A549 (cell line): ENCODE measurements at regions not wholly inside any gene's neighbourhood (a gene's known extent, or its start where the extent isn't known, plus 50 kb on each side); places are given as distances from the start of the nearest gene placed in this dataset.

Experiments
- CEBPB ChIP-seq, 2 experiments: fragments of >200 bp in 1 of 2; sonication (Bioruptor Twin) in 1 of 2; formaldehyde crosslinking in 1 of 2; IDR thresholded peaks; 2 replicates each; pipeline ENCODE4 v1.6.1; 2012 to 2016
- POLR2A ChIP-seq: IDR thresholded peaks from 2 replicates; pipeline ENCODE4 v1.6.1; 2012; ENCODE audit warnings: mild to moderate bottlenecking, low read length
- TF ChIP-seq, protein P1 (sequence below): fragments of >200 bp; sonication (Bioruptor Twin); formaldehyde crosslinking; IDR thresholded peaks from 3 replicates; pipeline ENCODE4 v1.5.1; 2016

DNA sequence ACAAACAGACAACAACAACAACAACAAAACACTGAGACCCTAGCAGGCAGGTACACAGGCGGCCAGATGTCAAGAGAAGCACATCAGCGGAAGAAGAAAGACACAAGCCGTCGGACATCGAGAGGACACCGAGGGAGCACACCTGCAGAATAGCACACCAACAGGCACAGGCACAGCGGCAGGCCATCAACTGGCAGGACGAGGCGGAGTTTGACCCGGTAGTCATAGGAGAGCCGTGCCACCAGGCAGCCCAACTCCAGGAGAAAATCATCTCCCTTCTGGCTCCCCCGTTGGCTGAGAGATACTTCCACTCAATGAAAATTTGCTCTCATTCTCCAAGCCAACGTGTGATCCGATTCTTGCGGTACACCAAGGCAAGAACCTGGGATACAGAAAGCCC, 352.1 kb upstream of the IZUMO3 start:
- TF ChIP-seq CEBPB (IDR thresholded peaks at IDR 0.05) (no peak), POLR2A (no peak)
- TF ChIP-seq, protein P1, sequence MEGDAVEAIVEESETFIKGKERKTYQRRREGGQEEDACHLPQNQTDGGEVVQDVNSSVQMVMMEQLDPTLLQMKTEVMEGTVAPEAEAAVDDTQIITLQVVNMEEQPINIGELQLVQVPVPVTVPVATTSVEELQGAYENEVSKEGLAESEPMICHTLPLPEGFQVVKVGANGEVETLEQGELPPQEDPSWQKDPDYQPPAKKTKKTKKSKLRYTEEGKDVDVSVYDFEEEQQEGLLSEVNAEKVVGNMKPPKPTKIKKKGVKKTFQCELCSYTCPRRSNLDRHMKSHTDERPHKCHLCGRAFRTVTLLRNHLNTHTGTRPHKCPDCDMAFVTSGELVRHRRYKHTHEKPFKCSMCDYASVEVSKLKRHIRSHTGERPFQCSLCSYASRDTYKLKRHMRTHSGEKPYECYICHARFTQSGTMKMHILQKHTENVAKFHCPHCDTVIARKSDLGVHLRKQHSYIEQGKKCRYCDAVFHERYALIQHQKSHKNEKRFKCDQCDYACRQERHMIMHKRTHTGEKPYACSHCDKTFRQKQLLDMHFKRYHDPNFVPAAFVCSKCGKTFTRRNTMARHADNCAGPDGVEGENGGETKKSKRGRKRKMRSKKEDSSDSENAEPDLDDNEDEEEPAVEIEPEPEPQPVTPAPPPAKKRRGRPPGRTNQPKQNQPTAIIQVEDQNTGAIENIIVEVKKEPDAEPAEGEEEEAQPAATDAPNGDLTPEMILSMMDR = no peak
